ENCODE measurements at regions not wholly inside any gene's neighbourhood (a gene's known extent, or its start where the extent isn't known, plus 50 kb on each side); places are given as distances from the start of the nearest gene placed in this dataset.

- no peak for DNase-seq
Observed at GRCh38 chr2:65880436-65880835, 448.0 kb upstream of the SPRED2 start.

DNA sequence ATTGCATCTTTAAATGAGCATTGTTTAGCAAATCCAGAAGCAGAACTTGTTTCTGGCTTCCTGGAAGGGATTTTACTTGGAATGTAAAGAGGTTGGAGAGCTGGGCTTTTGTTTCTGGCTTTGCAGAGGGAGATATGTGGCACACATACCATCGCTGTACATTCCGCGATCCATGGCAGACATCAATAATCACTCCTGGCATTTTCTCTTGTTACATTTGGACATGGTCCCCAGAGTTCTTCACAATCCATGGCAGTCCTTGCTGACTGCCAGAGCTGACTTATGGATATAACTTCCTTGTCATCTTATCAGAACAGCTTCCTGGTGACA lies 445.6 kb upstream of the SPRED2 start:
- no peak for DNase-seq

GRCh38 chr2:65877331-65878010 lies 445.1 kb upstream of the SPRED2 start:
- no peak for DNase-seq

DNA sequence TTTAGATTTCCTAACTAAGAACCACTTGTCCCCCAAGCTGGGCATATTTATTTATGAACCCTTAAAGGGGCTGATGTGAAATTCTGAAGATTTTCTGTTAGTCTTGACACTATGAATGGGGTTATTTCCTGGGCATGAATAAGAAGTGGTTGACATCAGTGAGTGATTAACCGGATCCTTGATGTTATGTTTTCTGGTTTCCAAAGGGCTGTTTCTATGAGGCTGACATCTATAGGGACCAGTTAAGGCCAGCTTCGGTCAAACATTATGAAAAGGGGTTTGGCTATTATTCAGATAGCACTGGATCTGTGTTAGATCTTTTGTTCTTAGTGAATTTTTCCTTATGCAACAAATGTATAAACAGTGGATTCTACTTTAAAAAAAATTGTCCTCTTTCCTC lies 443.7 kb upstream of the SPRED2 start:
- DNase-seq, result no peak

DNA sequence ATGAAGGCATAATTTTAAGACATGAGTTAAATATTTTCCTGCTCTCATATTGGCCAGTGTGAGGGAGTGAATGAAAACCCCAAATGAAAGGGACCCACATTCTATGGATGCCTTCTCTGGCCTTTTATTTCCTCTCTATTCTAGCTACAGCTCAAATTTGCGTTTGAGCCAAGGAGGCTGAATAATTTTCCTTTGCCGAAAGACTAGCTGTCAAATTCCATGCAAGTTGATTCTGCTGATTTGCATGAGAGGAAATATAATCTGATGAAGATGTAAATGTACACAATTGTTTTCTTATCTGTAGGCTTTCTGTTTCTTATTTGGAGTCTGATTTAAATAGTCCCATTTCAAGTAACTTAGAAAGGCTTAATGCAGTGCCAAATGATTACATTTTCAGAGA lies 438.4 kb upstream of the SPRED2 start:
- DNase-seq, result no peak

GRCh38 chr2:65869296-65869695 lies 436.9 kb upstream of the SPRED2 start:
- no peak for DNase-seq

GRCh38 chr2:65868177-65868576 lies 435.8 kb upstream of the SPRED2 start:
- DNase-seq, result no peak

DNA sequence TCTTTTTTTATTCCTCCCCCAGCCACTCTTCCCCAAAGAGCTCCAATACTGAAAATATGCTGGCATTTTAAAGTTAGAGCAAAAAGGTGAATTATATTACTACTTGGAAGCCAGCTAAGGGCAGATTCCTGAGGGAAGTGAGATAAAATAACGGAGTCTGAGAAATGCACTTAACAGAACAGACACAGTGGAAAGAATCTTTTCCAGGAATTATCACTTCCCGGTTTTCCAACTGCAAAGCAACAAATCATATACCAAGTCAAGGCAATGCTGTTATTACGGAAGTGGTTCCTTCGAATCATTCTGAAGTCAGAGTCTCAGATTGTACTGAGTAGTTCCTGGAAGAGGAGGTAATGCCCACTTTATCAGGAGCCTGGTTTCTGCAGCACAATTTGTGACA lies 435.0 kb upstream of the SPRED2 start:
- DNase-seq, result no peak

- no peak for DNase-seq
Observed at GRCh38 chr2:65866148-65866547, 433.7 kb upstream of the SPRED2 start.

- DNase-seq, result no peak
Observed at GRCh38 chr2:65864619-65865018, 432.2 kb upstream of the SPRED2 start.

DNA sequence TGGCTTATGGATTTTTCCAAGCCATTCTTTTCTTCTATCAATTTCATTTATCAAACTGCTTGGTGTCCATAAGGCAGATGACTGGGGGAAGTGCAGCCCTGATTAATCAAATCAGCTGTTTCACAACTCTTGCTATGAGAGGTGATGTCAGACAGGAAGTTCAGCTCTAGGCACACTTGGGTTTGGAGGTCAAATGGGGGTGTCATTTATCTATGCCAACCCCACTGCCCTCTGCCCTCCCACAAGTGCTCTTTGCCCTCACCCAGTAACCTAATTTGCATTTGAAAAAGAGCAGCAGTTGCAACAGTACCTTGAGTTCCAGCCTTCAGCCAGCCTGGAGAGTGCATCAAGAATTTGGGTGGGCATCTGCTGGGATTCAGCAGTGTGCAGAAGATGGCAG lies 431.3 kb upstream of the SPRED2 start:
- no peak for DNase-seq

DNA sequence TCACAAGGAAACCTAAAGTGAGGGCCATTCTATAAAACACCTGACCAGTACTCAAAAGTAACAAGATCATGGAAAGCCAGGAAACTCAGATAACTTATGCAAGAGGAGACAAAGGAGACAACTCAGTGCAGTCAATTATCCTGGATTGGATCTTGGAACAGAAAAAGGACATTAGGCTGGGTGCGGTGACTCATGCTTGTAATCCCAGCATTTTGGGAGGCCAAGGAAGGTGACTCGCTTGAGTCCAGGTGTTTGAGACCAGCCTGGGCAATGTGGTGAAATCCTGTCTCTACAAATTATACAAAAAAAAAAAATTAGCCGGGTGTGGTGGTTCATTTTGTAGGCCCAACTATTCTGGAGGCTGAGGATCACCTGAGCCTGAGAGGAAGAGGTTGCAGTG lies 424.5 kb upstream of the SPRED2 start:
- no peak for DNase-seq

DNA sequence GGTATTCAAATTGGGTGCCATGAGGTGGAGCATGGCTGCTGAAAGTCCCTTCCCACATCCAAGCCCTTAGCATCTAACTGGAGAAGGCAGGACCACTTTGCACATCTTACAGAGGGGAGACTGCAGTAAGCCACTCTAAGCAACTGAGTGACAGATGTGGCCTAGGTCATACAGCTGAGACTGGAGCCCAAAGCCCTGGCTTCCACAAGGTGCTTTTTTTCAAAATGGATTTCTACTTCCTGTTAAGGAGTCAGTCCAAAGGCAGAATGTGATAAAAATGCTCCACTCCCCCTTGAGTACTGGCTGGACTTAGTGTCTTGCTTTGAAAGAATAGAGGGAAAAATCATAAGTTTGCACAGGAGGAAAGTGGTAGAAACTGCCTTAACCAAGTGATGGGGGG lies 424.0 kb upstream of the SPRED2 start:
- DNase-seq, result no peak

DNA sequence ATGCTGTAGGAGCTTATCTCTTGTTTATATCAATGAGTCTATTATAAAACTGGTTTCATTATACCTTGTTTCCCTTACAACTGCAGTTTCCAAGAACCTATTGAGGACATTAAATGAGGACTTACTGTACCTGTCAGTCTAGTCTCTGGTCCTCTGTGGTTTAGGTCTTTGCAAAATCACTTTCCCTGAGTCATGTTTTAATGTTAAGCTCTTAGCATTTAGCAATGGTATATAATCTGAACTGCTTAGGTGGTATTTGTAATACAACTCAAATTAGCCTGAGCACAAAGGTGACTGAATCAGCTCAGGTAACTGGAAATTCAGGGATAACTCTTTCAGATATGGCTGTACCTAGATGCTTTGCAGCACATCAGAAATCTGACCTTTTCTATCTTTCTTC lies 418.3 kb upstream of the SPRED2 start:
- DNase-seq, result no peak

DNA sequence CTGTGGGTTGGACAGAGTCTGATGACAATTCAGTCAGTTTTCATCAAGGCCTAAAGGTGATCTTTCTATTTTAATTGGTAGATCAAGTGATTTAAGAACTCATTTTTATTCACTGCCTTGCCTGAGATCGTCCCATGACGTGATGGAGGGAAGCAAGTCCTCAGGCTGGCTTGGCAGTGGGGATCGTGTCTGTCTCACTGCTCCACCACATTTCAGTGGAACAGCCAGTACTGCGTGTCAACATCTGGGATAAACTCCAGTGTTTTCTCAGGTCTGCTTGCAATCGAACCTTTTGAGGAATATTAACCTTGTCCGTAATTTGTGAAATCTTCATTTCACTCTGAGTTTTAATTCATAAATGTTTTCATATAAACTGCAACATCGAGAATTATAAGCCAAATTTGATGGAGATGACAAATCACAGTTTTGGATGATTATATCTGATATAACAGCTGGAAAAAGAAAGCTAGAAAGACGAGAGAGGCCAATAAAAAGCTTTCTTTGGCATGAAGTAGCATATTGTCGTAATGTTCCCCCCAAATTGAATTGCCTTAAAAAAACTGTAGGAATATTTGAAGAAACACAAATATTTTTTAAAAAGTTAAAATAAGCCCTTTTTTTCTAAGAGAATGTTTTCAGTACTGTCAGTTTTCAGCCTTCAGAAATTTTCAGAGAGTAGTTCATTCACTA lies 414.7 kb upstream of the SPRED2 start:
- no peak for DNase-seq

- no peak for DNase-seq
Observed at GRCh38 chr2:65845442-65846182, 413.2 kb upstream of the SPRED2 start.

- no peak for DNase-seq
Observed at GRCh38 chr2:65842104-65842503, 409.7 kb upstream of the SPRED2 start.

DNA sequence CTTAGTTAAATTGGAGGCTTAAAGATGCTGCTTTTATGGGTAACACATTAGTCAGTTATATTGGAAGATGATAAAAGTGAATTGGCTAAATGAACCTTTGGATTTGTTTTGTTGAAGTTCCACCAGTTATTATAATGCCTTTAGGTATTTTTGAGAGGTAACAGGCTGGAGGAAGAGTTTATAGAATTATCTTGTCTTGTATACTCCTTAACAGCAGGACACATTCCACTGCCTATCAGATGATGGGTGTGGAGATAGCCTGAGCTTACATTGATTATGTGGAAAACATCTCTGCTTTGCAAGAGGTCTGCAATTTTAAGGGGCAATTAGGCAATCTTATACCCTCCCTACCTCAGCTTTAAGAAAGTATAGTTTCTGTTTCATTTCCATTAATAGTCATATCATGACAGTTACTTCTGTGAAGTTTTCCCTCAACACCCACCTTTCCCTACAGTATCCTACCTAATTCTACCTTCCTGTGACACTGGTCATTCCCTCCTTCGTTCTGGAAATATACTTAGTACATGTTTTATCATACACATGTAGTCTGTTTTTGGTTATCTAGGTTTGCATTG lies 403.7 kb upstream of the SPRED2 start:
- no peak for DNase-seq

- DNase-seq, result no peak
Observed at GRCh38 chr2:65834771-65835475, 402.5 kb upstream of the SPRED2 start.

DNA sequence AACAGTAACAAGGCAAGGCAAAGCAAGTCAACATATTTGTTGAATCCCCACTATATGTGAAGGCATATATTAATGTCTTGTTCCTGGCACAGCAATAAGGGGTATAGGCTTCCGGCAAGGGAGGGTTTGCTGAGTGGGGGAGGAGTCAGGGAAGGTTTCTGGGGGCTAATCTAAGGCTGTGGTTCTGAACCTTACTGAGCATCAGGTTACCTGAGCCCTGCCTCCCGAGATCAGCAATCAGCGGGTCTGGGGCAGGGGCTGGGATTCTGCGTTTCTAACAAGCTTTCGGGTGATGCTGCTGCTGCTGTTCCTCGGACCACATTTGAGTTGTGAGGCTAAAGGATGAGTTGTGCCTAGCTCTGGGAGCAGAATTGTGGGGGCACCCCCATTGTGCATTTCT lies 401.7 kb upstream of the SPRED2 start:
- DNase-seq, result no peak

DNA sequence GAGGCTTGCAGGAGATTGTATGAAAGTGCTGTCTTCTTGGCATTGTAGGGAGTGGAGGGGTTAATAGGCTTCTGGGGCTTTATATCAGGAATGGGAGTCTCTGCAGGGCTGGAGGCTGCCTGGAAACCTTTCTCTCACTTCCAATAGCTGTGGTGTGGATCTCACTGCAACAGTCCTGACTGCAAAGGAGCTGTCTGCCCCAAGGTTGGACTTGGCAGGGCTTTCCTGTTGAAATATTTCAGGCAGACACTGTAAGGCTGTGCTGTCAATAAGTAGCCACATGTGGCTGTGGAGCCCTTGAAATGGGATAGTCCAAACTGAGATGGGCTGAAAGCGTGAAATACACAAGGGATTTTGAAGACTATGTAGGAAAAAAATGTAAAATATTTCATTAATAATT lies 399.1 kb upstream of the SPRED2 start:
- no peak for DNase-seq

- DNase-seq, result no peak
Observed at GRCh38 chr2:65826567-65826966, 394.2 kb upstream of the SPRED2 start.

DNA sequence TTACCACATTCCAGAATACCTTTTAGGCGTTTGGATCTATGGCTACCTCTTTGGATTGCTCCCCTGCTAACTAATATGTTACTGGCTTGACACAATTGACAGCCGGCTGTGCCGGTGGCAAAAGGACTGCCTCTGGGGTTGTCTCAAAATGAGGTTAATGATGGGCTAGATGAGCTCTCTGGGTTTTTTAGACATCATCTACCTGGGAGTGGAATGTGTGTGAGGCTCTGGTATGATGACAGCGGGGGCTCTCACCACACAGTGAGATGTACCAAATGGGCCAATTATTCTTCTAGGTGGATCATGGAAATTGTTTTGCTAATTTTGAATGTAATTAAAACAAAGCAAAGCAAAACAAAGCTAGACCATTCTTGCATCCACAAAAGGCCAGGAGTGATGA lies 391.1 kb upstream of the SPRED2 start:
- DNase-seq, result no peak

All from NCI-H2081 (cell line).